ENCODE measurements at regions not wholly inside any gene's neighbourhood (a gene's known extent, or its start where the extent isn't known, plus 50 kb on each side); places are given as distances from the start of the nearest gene placed in this dataset.

GRCh38 chr5:117889596-117889995 lies 1098.8 kb downstream of the DTWD2 start:
- DNase-seq = no peak
- H3K36me3 Mint-ChIP-seq (ENCODE audit: insufficient read depth in 1 of 3, low read depth in 3 of 3) = no peaks in the 10 kb centered on the region
- no peaks in the 10 kb centered on the region for H3K79me2 ChIP-seq (ENCODE audit: insufficient read depth, low read length)

More at GRCh38 chr5:117889596-117889995, 1098.8 kb downstream of the DTWD2 start:
- no peak overlapping the region for H3K56ac ChIP-seq (ENCODE audit: insufficient read length, low read depth, low read length)
- H3K23ac ChIP-seq (ENCODE audit: insufficient read length, low read depth, low read length) = no peak overlapping the region
- H3K9me3 ChIP-seq (ENCODE audit: control insufficient read depth, low read depth, low read length) = no peaks in the 10 kb centered on the region
- H2BK120ac ChIP-seq (ENCODE audit: low read depth, low read length, poor library complexity, severe bottlenecking) = no peak overlapping the region
- no peak overlapping the region for H3K18ac ChIP-seq (ENCODE audit: insufficient read length, low read depth, low read length)
- H3K23me2 ChIP-seq (ENCODE audit: insufficient read length, low read depth, low read length, poor library complexity, severe bottlenecking) = no peaks in the 10 kb centered on the region
- no peaks in the 10 kb centered on the region; a peak in 1 of 5 replicates for H3K9me3 Mint-ChIP-seq
- no peak overlapping the region for H3K9ac ChIP-seq (ENCODE audit: extremely low read depth, insufficient read length, low read length)
- no peaks in the 10 kb centered on the region for H3K79me1 ChIP-seq (ENCODE audit: insufficient read depth, low read depth, low read length, poor library complexity, severe bottlenecking)
- H3K4me2 ChIP-seq (ENCODE audit: insufficient read depth, insufficient read length, low read length) = no peak overlapping the region
- no peak overlapping the region for H3K14ac ChIP-seq (ENCODE audit: insufficient read depth, low read length)
- no peak overlapping the region for H2AFZ ChIP-seq (ENCODE audit: low read length)
- no peak for TF ChIP-seq CTCF (conservative IDR thresholded peaks at IDR 0.05)
- H4K91ac ChIP-seq (ENCODE audit: insufficient read length, low read depth, low read length) = no peak overlapping the region
- H3T11ph ChIP-seq (ENCODE audit: low read length) = no peak overlapping the region
- H3K4ac ChIP-seq (ENCODE audit: low read depth, low read length) = no peak overlapping the region
- no peaks in the 10 kb centered on the region for H4K20me1 ChIP-seq (ENCODE audit: control insufficient read depth, insufficient read depth, insufficient read length)
- H2BK12ac ChIP-seq (ENCODE audit: insufficient read length, low read depth, low read length) = no peak overlapping the region
- no peaks in the 10 kb centered on the region for H3K27me3 Mint-ChIP-seq (ENCODE audit: low read depth)
- no peak overlapping the region for H2AK5ac ChIP-seq (ENCODE audit: insufficient read length, low read length)
- no peak overlapping the region for H3K27ac ChIP-seq (ENCODE audit: insufficient read length, low read depth, low read length)
- H2BK20ac ChIP-seq (ENCODE audit: low read depth, low read length, poor library complexity, severe bottlenecking) = no peak overlapping the region
- no peak overlapping the region for H4K5ac ChIP-seq (ENCODE audit: insufficient read length, low read depth, low read length)
- no peak overlapping the region for H3K4me3 Mint-ChIP-seq
- H2BK15ac ChIP-seq (ENCODE audit: low read depth, low read length) = no peak overlapping the region
- H3K4me1 Mint-ChIP-seq = no peaks in the 10 kb centered on the region
- H2BK5ac ChIP-seq (ENCODE audit: insufficient read length, low read length) = no peak overlapping the region
- H3K27me3 ChIP-seq (ENCODE audit: insufficient read depth, low read length) = no peaks in the 10 kb centered on the region
- no peaks in the 10 kb centered on the region; the same call in 1 of the 2 replicates for H3K4me1 ChIP-seq (ENCODE audit: insufficient read depth, low read length)
- H3K27ac Mint-ChIP-seq = no peak overlapping the region
- no peak overlapping the region for H4K8ac ChIP-seq (replicated peaks; ENCODE audit: insufficient read length, low read depth, low read length)
